GM12864 (cell line): ENCODE measurements at regions not wholly inside any gene's neighbourhood (a gene's known extent, or its start where the extent isn't known, plus 50 kb on each side); places are given as distances from the start of the nearest gene placed in this dataset.

Experiments
- DNase-seq: peaks from one replicate; pipeline ENCODE4 v3.0.0-alpha.2; 2011; ENCODE audit warnings: low read depth
- H3K4me3 ChIP-seq: 2 replicates; pipeline ENCODE4 v1.5.1; 2011; ENCODE audit warnings: mild to moderate bottlenecking, low read depth, low read length, control low read depth
- TF ChIP-seq, protein P1 (sequence below): IDR thresholded peaks from 2 replicates; pipeline ENCODE4 v1.5.1; 2011; ENCODE audit warnings: low read depth, mild to moderate bottlenecking, moderate library complexity, low read length, control low read depth, inconsistent platforms; ENCODE audit errors: missing control alignments

DNA sequence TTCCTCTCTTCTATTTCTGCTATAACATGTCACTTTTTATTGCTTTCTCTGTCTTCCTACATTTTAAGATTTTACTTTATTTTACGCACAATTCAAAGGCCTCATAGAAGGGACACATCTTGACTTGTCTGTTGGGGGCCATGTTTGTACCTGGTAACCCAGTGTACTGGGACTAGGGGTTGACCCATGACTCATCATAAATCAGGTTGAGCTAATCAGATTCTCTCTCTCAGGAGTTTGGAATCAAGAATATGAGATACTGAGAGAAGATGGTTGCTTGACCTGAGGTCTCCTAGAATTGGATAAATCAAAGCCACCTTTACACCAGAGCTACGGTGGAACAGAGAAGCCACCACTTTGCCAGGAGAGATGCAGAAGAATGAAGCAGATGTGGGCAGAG lies 153.0 kb downstream of the UXS1 start:
- TF ChIP-seq, protein P1, sequence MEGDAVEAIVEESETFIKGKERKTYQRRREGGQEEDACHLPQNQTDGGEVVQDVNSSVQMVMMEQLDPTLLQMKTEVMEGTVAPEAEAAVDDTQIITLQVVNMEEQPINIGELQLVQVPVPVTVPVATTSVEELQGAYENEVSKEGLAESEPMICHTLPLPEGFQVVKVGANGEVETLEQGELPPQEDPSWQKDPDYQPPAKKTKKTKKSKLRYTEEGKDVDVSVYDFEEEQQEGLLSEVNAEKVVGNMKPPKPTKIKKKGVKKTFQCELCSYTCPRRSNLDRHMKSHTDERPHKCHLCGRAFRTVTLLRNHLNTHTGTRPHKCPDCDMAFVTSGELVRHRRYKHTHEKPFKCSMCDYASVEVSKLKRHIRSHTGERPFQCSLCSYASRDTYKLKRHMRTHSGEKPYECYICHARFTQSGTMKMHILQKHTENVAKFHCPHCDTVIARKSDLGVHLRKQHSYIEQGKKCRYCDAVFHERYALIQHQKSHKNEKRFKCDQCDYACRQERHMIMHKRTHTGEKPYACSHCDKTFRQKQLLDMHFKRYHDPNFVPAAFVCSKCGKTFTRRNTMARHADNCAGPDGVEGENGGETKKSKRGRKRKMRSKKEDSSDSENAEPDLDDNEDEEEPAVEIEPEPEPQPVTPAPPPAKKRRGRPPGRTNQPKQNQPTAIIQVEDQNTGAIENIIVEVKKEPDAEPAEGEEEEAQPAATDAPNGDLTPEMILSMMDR = no peak
- no peak overlapping the region for H3K4me3 ChIP-seq
- no peak for DNase-seq

DNA sequence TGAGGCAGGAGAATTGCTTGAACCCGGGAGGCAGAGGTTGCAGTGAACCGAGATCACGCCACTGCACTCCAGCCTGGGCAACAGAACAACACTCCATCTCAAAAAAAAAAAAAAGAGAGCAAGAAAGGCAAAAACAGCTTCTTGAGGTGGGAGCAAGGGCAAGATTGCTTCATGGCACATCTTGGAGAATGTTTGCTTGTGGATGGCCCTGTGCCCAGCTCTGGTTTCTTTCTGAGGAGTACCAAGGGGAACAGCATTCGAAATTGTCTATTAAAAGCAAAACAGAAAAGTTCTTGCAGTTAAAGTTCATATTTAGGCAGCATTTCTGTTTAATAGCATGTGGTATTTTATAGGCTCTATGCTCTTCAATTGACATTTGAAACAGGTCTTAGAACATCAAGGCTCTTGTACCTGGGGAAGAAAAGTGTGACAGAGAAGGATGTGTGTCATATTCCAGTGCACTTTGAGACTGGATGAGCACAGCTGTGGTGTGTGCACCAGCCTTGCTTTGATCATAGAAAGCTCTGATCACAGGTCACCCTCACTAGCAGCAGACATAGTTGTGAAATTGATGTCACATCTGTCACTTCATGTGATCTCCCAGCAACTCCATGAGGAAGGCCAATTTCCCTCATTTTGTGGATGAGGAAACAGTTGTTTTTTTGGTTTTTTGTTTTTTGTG lies 154.3 kb downstream of the UXS1 start:
- no peak overlapping the region for H3K4me3 ChIP-seq
- TF ChIP-seq, protein P1 = no peak
- no peak for DNase-seq

DNA sequence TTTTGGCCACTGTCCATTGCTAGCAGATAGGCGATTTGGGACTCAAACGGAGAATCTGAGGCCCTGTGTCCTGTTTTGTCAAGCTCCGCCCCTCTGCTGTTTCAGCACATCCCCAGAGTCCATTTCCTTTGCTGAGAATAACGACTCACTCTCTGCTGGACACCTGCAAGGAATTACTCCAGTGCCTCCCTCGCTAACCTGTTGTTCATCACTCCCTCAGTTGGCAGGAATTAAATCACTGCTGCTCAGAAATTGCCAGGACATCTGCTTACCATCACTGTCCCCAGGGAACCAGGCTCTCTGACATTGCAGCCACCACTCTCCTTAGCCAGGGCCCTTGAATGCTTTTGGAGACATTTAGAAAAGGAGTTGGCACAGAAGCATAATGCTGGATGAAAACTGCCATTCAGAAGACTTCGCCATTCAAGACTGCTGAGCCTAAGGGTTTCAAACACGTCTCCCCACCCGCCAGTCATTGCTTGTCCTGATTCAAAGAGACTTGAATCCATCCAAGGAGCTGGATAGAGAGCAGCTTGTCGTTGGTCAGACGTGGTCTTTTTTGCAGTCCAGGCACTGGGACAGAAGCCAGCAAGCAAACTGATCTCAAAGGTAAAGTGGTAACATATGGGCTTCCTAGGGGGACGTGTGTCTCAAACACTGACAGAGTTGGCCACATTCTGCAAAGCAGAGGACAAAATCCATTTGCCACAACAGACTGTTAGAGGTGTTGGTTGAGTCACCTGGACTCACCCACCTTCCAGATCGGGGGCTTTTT lies 155.3 kb downstream of the UXS1 start:
- TF ChIP-seq, protein P1 = no peak
- no peak for DNase-seq

DNA sequence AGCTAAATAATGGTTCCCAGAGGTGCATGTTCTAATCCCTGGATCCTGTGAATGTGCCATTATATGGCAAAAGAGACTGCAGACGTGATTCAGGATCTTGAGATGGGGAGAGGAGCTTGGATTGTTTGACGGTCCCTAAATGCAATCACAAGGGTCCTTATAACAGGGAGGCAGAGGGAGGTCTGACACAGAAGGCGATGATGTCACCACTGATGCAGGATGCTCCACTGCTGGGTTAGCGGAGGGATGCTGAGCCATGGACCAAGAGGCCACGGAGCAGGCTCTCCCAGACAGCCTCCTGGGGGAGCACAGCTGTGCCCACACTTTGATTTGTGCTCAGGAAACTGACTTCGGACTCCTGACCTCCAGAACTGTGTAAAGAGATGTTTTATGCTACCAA lies 156.2 kb downstream of the UXS1 start:
- no peak for DNase-seq
- no peak overlapping the region for H3K4me3 ChIP-seq
- TF ChIP-seq, protein P1 = no peak

More for the DNA sequence above, 155.3 kb downstream of the UXS1 start:
- H3K4me3 ChIP-seq = no peak overlapping the region

DNA sequence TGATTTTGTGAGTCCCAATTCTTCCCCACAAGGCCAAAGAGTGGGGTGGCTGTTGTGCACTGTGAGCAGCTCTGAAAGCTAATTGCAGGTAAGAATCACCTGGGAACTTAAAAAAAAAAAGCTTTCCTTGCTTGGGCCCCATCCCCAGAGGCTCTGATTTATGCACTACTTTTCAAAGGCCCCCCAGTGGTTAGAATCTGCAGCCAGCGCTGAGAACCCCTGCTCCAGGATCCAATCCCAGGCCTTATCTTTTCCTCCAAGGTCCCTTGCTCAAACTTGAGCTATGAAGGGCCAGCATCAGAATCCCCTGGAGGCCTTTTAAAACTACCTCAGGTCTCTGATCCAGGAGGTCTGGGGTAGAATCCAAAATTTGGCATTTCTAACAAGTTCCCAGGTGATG lies 156.8 kb downstream of the UXS1 start:
- H3K4me3 ChIP-seq = no peak overlapping the region
- TF ChIP-seq, protein P1 = no peak
- DNase-seq = no peak

DNA sequence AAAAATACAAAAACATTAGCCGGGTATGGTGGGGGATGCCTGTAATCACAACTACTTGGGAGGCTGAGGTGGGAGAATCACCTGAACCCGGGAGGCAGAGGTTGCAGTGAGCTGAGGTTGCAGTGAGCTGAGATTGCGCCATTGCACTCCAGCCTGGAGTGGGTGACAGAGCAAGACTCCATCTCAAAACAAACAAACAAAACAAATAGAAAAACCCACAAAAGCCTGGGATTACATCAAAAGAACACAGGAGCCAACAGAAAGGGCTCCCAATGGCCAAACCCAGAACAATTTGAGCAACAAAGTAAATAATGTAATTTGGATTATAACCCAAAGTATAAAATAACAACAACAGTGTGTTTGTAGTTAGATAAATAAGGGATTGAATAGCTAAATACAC lies 159.8 kb downstream of the UXS1 start:
- DNase-seq = no peak
- TF ChIP-seq, protein P1 = no peak
- no peak overlapping the region for H3K4me3 ChIP-seq
